ENCODE measurements at regions not wholly inside any gene's neighbourhood (a gene's known extent, or its start where the extent isn't known, plus 50 kb on each side); places are given as distances from the start of the nearest gene placed in this dataset.

DNA sequence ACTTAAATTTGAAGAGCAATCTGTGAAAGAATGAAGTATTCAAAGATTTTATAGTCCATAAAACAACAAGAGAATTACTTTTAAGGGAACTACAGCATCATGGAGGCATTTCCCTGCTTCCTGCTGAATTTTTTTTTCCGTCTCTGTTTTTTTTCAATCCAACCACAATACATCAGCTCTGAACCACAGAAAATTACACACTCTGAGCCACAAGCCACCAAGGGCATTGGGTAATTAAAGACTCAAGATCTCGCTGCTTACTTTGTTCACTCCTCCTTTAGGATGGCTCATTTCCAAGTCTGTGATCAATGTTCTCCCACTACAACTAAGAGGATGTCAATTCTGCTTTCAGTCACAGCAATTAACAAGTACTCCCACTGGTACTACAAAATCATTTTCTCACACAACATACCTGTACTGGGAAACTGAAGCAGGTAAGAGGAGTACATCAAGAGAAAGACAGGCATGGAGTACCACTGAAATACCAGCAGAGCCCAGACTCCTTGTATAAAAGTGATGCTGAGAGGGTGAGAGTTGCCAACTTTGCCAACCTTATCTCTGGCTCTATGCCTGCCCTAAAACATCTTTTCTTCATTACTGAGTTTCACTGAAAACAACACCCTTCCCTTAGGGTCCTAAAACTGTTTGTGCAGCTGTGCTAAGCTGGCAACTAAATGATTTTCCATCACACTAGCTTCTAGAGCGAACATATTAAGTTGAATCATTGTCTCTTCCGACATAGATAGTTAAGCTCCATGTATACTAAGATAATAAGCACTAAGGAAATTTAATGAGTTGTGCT is 105.8 kb upstream of the MAGEB18 start:
- no peak for TF ChIP-seq POLR2AphosphoS5 (IDR thresholded peaks at IDR 0.05)
- no peak for TF ChIP-seq POLR2A (IDR thresholded peaks at IDR 0.05; ENCODE audit: low read depth)
- TF ChIP-seq, protein P1, sequence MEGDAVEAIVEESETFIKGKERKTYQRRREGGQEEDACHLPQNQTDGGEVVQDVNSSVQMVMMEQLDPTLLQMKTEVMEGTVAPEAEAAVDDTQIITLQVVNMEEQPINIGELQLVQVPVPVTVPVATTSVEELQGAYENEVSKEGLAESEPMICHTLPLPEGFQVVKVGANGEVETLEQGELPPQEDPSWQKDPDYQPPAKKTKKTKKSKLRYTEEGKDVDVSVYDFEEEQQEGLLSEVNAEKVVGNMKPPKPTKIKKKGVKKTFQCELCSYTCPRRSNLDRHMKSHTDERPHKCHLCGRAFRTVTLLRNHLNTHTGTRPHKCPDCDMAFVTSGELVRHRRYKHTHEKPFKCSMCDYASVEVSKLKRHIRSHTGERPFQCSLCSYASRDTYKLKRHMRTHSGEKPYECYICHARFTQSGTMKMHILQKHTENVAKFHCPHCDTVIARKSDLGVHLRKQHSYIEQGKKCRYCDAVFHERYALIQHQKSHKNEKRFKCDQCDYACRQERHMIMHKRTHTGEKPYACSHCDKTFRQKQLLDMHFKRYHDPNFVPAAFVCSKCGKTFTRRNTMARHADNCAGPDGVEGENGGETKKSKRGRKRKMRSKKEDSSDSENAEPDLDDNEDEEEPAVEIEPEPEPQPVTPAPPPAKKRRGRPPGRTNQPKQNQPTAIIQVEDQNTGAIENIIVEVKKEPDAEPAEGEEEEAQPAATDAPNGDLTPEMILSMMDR (IDR thresholded peaks at IDR 0.05) = no peak
- TF ChIP-seq EP300 (IDR thresholded peaks at IDR 0.05) = no peak
- no peak for DNase-seq (ENCODE audit: extremely low spot score)
- 65% methylated on average over 4 of the region's 4 CpGs for WGBS
- intact Hi-C loops (cut with DNase I) = no loop called here
- H3K9me3 ChIP-seq = peaks cover 0 to 7% (median 0%) of the 10 kb centered on the region in 4 donors
- no peak overlapping the region for H3K27ac ChIP-seq (replicated peaks in 1 of 4)
- no peak overlapping the region for H3K4me3 ChIP-seq
- H3K36me3 ChIP-seq = no peaks in the 10 kb centered on the region
- H3K27me3 ChIP-seq = no peaks in the 10 kb centered on the region
- H3K4me1 ChIP-seq = no peaks in the 10 kb centered on the region

DNA sequence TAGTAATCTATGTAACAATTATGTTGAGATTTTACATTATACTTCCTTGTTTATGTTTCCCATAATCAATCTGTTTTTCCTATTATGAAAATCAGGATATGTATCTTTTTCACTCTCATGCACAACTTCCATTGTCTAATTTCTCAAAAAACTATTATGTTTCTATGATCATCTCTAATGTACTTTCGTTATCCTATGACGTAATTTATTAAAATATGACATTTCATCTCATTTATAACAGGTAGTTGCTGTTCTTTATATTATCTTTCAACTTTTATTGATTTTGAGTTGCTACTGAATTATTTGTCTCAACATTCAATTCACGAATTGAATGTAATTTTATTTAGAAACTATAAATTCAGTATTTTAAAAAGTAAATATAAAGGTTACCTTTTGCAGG is 100.8 kb upstream of the MAGEB18 start:
- Histone ChIP-seq H3K27ac (replicated peaks in 1 of 4) (no peak overlapping the region), H3K36me3 (no peaks in the 10 kb centered on the region), H3K4me3 (no peak overlapping the region), H3K4me1 (no peaks in the 10 kb centered on the region), H3K27me3 (no peaks in the 10 kb centered on the region), H3K9me3 (peaks cover 0 to 7% (median 0%) of the 10 kb centered on the region in 4 donors)
- TF ChIP-seq EP300 (IDR thresholded peaks at IDR 0.05) (no peak), POLR2AphosphoS5 (IDR thresholded peaks at IDR 0.05) (no peak), POLR2A (IDR thresholded peaks at IDR 0.05; ENCODE audit: low read depth) (no peak)
- TF ChIP-seq, protein P1 (IDR thresholded peaks at IDR 0.05) = no peak
- intact Hi-C loops (cut with DNase I) = no loop called here
- 74% methylated on average over 3 of the region's 3 CpGs for WGBS
- no peak for DNase-seq (ENCODE audit: extremely low spot score)

DNA sequence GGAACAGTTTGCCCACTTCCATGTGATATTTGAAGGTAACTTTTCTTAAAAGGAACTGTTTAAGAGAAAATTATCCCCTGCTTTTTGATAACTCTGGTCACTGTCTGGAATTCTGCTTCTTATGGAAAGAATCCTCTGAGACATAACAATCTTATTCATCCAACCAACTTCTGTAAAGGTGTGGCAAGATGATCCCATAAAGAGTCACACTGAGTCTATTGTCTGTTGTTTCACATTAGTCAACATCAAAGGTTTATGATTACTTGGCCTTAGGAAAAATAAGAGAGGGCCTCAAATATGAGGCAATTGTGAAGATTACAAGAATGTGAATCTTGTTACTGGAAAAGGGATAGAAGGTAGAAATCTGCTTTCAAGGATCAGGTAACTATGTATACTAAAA is 88.0 kb upstream of the MAGEB18 start:
- TF ChIP-seq EP300 (IDR thresholded peaks at IDR 0.05) = no peak
- TF ChIP-seq, protein P1 (IDR thresholded peaks at IDR 0.05) = no peak
- TF ChIP-seq POLR2AphosphoS5 (IDR thresholded peaks at IDR 0.05) = no peak
- TF ChIP-seq POLR2A (IDR thresholded peaks at IDR 0.05; ENCODE audit: low read depth) = no peak
- DNase-seq (ENCODE audit: extremely low spot score) = no peak
- Histone ChIP-seq H3K27ac (replicated peaks in 1 of 4) (no peak overlapping the region), H3K4me3 (no peak overlapping the region), H3K36me3 (no peaks in the 10 kb centered on the region), H3K9me3 (no peaks in the 10 kb centered on the region), H3K4me1 (no peaks in the 10 kb centered on the region), H3K27me3 (no peaks in the 10 kb centered on the region)
- intact Hi-C loops (cut with DNase I) = no loop called here

DNA sequence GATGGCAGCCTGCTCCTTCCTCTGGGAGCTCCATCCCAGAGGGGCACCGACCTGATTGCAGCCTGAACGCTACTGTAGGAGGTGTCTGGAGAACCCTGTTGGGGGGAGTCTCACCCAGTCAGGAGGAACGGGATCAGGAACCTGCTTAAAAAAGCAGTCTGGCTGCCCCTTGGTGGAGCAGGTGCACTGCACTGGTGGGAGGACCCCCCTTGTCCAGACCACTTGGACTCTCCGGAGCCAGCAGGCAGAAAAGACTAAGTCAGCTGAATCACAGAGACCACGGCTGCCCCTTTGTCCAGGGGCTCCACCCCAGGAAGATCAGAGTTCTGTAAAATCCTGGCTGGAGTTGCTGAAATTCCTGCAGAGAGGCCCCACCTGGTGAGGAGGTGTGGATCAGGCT is 67.3 kb upstream of the MAGEB18 start:
- Histone ChIP-seq H3K27me3 (no peaks in the 10 kb centered on the region), H3K4me3 (no peak overlapping the region), H3K36me3 (no peaks in the 10 kb centered on the region), H3K4me1 (no peaks in the 10 kb centered on the region), H3K9me3 (no peaks in the 10 kb centered on the region), H3K27ac (replicated peaks in 1 of 4) (no peak overlapping the region)
- 81% methylated on average over 5 of the region's 5 CpGs for WGBS
- TF ChIP-seq POLR2AphosphoS5 (IDR thresholded peaks at IDR 0.05) (no peak), EP300 (IDR thresholded peaks at IDR 0.05) (no peak), POLR2A (IDR thresholded peaks at IDR 0.05; ENCODE audit: low read depth) (no peak)
- TF ChIP-seq, protein P1 (IDR thresholded peaks at IDR 0.05) = no peak
- intact Hi-C loops (cut with DNase I) = no loop called here
- DNase-seq (ENCODE audit: extremely low spot score) = no peak

DNA sequence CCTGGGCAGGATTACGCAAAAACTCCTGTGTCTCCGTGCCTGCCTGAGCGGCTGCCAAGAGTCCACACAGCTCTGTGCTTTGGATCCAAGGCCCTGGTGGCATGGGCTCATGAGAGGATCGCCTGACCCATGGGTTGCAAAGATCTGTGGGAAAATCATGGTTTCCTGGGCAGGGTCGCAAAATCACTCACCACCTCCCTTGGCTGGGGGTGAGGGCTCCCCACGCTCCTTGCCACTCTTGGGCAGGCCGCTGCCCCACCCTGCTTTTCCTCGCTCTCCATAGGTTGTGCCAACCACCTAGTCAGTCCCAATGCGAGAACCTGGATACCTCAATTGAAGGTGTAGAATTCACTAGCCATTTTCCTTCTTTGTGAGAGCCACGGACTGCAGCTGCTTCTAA is 66.5 kb upstream of the MAGEB18 start:
- no peaks in the 10 kb centered on the region for H3K27me3 ChIP-seq
- WGBS = 73% methylated on average over 10 of the region's 10 CpGs
- no peaks in the 10 kb centered on the region for H3K36me3 ChIP-seq
- no peak for DNase-seq (ENCODE audit: extremely low spot score)
- no peaks in the 10 kb centered on the region for H3K9me3 ChIP-seq
- TF ChIP-seq EP300 (IDR thresholded peaks at IDR 0.05) (no peak), POLR2AphosphoS5 (IDR thresholded peaks at IDR 0.05) (no peak), POLR2A (IDR thresholded peaks at IDR 0.05; ENCODE audit: low read depth) (no peak)
- TF ChIP-seq, protein P1 (IDR thresholded peaks at IDR 0.05) = no peak
- H3K27ac ChIP-seq (replicated peaks in 1 of 4) = no peak overlapping the region
- no peaks in the 10 kb centered on the region for H3K4me1 ChIP-seq
- intact Hi-C loops (cut with DNase I) = no loop called here
- H3K4me3 ChIP-seq = no peak overlapping the region

All from esophagus muscularis mucosa (tissue), 4 donors.